ENCODE measurements at regions not wholly inside any gene's neighbourhood (a gene's known extent, or its start where the extent isn't known, plus 50 kb on each side); places are given as distances from the start of the nearest gene placed in this dataset.

- in situ Hi-C loops (cut with HindIII; ENCODE audit: low sequenced_read_pairs) = no loop called here
- DNase-seq (ENCODE audit: low spot score) = no peak
These were observed 313.9 kb downstream of the TRIB2 start for GRCh38 chr2:13030606-13031005.

- in situ Hi-C loops (cut with HindIII; ENCODE audit: low sequenced_read_pairs) = no loop called here
- no peak for DNase-seq (ENCODE audit: low spot score)
These were observed 318.1 kb downstream of the TRIB2 start for GRCh38 chr2:13034861-13035260.

DNA sequence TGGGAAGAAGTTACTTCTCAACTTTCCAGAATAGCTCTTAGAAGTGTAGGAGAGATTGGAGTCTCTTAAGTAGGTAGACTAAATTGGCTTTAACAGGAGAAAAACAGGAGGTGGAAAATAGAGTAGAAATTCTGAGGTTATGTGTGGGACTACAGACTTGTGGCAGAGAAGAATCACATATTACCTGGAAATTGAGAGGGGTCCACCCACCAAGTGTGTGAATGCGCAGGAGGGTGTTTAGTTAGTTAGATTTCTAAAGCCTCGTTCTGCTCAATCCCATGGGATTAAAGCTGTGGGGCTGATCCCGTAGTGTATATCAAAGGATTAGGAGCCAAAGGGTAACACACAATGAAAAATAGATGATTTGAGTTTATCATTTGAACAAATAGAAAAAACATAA is 319.1 kb downstream of the TRIB2 start:
- in situ Hi-C loops (cut with HindIII; ENCODE audit: low sequenced_read_pairs) = no loop called here
- DNase-seq (ENCODE audit: low spot score) = no peak

GRCh38 chr2:13040043-13040442 is 323.3 kb downstream of the TRIB2 start:
- in situ Hi-C loops (cut with HindIII; ENCODE audit: low sequenced_read_pairs) = no loop called here
- DNase-seq (ENCODE audit: low spot score) = no peak

GRCh38 chr2:13046557-13047165 is 329.9 kb downstream of the TRIB2 start:
- in situ Hi-C loops (cut with HindIII; ENCODE audit: low sequenced_read_pairs) = no loop called here
- DNase-seq (ENCODE audit: low spot score) = peak; percentile 2

- no peak for DNase-seq (ENCODE audit: low spot score)
- in situ Hi-C loops (cut with HindIII; ENCODE audit: low sequenced_read_pairs) = no loop called here
These were observed 334.0 kb downstream of the TRIB2 start for GRCh38 chr2:13050764-13051163.

- in situ Hi-C loops (cut with HindIII; ENCODE audit: low sequenced_read_pairs) = no loop called here
- DNase-seq (ENCODE audit: low spot score) = no peak
These were observed 335.8 kb downstream of the TRIB2 start for GRCh38 chr2:13052547-13052946.

GRCh38 chr2:13056259-13056843 is 339.6 kb downstream of the TRIB2 start:
- peak; percentile 1 for DNase-seq (ENCODE audit: low spot score)
- in situ Hi-C loops (cut with HindIII; ENCODE audit: low sequenced_read_pairs) = no loop called here

GRCh38 chr2:13057671-13058070 is 340.9 kb downstream of the TRIB2 start:
- no peak for DNase-seq (ENCODE audit: low spot score)
- in situ Hi-C loops (cut with HindIII; ENCODE audit: low sequenced_read_pairs) = no loop called here

GRCh38 chr2:13066676-13067075 is 349.9 kb downstream of the TRIB2 start:
- in situ Hi-C loops (cut with HindIII; ENCODE audit: low sequenced_read_pairs) = no loop called here
- DNase-seq (ENCODE audit: low spot score) = no peak

DNA sequence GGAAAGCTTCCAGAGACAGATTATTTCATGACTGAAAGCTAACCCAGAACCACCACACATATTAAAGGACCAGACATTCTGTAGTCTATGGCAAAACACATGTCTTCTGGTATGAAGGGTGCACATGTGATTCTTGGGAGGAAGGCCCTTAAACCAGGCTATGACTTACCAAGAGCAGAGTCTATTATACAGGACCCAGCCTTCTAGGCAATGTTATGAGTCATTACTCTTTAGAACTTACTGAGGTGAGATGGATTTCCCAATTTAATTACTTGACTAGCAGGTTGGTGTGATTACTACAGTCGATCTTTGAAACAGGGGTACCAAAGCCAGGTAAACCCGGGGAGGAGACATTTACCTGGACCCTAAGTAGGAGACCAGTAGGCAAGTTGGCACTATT is 350.8 kb downstream of the TRIB2 start:
- DNase-seq (ENCODE audit: low spot score) = no peak
- in situ Hi-C loops (cut with HindIII; ENCODE audit: low sequenced_read_pairs) = no loop called here

DNA sequence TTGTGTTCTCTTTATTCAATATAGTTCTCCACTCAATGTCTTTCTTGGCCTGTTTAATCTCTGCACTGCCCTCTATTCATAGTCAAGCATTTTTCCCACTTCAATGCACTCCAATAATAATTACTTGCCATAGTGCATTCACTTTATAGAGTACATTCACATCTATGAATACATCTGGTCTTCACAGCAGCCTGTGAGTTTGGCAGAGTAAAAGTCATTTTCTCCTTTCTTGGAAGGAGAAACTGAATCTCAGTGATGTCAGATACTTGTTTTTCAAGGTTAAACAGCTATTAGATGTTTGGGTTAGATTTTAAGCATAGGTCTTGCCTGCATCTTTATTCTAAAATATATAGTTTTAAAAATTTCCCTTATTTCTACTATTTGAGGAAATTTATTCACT is 373.2 kb downstream of the TRIB2 start:
- DNase-seq (ENCODE audit: low spot score) = no peak
- in situ Hi-C loops (cut with HindIII; ENCODE audit: low sequenced_read_pairs) = no loop called here

DNA sequence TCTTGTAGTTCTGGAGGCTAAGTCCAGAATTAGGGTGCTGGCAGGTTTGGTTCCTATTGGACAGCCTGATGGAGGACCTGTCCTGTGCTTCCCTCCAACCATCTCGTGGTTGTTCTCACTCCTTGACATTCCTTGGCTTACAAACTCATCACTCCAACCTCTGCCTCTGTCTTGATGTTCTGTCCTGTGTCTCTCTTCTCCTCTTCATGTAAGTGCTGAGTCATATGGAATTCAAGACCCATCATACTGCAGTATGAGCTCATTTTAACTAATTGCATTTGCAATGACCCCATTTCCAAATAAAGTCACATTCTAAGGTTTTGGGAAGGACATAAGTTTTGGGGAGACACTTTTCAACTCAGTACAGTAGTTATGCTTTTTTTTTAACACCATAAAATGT is 374.7 kb downstream of the TRIB2 start:
- in situ Hi-C loops (cut with HindIII; ENCODE audit: low sequenced_read_pairs) = no loop called here
- DNase-seq (ENCODE audit: low spot score) = no peak

GRCh38 chr2:13091861-13092378 is 375.2 kb downstream of the TRIB2 start:
- in situ Hi-C loops (cut with HindIII; ENCODE audit: low sequenced_read_pairs) = no loop called here
- DNase-seq (ENCODE audit: low spot score) = no peak

DNA sequence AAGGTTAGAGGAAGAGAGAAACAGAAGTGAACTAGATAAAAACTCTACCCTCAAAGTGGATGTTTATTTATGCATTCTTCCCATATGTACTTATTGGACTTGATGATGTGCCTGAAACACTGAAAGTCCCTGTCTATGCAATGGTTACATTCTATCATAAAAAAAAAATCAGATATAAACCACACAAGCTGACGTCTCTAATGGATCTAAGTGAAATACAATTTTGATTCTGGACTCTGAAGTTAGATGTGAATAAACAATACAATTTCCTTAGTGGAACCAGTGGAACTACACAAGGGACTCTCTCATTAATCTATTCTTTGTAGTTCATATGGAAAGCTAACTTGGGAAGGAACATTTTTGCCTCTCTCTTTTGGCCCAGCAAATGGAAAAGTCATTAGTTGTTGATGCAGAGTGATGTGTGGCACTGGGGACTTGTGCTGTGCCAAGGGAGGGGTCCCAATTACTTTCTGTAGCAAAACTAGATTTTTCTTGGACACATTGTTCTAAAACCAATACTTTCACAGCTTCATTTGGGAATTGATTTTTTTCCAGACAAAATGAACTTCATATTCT is 376.8 kb downstream of the TRIB2 start:
- no peak for DNase-seq (ENCODE audit: low spot score)
- in situ Hi-C loops (cut with HindIII; ENCODE audit: low sequenced_read_pairs) = no loop called here

- no peak for DNase-seq (ENCODE audit: low spot score)
- in situ Hi-C loops (cut with HindIII; ENCODE audit: low sequenced_read_pairs) = no loop called here
These were observed 385.8 kb downstream of the TRIB2 start for GRCh38 chr2:13102397-13103063.

DNA sequence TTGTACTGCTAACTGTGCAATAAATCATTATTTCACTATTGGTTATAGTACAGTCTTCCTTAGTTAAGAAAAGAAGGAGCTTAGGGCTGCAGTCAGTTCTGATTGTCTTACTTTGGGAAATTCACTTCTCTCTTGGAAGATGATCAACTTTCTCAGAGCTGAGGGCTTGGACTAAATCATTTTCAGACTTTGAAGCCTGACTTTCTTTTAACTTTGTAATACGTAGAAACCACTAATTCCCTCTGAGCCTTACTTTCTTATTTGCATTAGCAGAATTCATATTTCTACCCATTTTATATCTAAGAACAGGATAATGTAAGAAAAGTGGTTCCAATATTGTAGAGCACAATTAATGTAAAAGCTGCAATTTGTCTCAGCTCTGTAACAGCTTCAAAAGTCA is 386.4 kb downstream of the TRIB2 start:
- in situ Hi-C loops (cut with HindIII; ENCODE audit: low sequenced_read_pairs) = no loop called here

DNA sequence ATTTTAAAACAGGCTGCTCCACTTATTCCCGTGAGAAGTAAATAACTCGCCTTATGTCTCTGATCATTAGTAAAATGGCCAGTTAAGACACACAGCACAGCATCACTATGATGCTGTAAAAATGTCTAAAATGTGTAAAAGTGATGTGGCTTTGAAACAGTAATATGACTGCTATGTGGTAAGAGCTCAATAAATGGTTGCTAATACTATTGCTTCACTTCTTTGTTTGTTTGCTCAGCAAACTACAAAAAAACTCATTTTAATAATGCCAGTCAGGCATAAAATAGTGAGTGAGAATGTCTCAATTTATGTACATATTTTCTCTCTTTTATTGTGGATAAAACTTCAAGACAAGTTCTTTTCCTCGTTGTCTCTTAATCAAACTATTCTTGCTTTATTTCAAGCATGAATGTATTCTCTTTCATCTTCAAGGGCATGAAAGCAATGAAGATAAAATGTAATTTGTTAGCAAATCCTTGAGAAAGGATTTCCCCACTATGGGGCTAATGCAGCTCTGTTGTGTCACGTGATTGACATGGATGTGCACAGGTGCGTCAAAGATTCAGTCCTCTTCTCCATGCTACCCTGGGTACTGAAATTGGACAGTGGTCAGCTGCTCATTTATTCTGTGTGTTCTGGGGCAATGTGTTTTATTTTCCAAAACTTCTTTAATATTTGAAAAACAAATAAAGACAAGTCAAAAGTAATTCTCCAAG is 387.2 kb downstream of the TRIB2 start:
- in situ Hi-C loops (cut with HindIII; ENCODE audit: low sequenced_read_pairs) = no loop called here
- no peak for DNase-seq (ENCODE audit: low spot score)

More for the DNA sequence above, 386.4 kb downstream of the TRIB2 start:
- DNase-seq (ENCODE audit: low spot score) = no peak

DNA sequence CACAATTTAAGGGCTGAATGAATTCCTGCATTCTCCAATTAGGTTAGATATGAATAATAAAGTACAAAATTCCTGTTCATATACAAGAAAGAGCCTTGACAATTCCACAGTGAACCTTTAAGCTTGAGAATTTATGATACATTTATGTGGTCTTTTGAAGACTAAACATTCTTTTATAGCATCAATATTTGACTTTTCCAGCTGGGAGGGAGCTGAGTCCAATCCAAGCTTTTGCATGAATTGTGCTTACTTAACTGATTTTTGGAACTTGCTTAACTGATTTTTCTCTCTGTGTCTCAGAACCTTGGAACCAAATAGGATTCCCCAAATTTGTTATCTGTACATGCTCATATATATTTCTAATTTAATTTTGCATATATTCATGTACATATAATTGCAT is 388.0 kb downstream of the TRIB2 start:
- DNase-seq (ENCODE audit: low spot score) = no peak
- in situ Hi-C loops (cut with HindIII; ENCODE audit: low sequenced_read_pairs) = no loop called here

DNA sequence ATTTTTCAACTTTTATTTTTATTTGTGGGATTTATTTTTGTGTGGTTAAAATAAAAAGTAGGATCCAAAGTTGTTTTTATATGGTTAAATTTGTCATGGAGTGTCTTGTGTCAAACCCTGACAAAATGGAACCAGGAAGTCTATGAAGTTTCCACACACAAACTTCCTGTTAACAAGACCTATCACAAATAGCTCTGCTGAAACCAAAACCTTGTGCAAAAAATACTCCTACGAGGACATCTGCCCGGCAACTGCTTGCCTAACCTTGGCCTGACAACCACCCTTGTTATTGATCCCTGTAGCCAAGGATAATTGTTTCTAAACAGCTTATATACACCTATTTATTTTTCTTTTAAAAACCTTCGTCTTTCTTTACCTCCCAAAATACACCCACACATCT is 389.6 kb downstream of the TRIB2 start:
- no peak for DNase-seq (ENCODE audit: low spot score)
- in situ Hi-C loops (cut with HindIII; ENCODE audit: low sequenced_read_pairs) = no loop called here
